ENCODE measurements at regions not wholly inside any gene's neighbourhood (a gene's known extent, or its start where the extent isn't known, plus 50 kb on each side); places are given as distances from the start of the nearest gene placed in this dataset.

DNA sequence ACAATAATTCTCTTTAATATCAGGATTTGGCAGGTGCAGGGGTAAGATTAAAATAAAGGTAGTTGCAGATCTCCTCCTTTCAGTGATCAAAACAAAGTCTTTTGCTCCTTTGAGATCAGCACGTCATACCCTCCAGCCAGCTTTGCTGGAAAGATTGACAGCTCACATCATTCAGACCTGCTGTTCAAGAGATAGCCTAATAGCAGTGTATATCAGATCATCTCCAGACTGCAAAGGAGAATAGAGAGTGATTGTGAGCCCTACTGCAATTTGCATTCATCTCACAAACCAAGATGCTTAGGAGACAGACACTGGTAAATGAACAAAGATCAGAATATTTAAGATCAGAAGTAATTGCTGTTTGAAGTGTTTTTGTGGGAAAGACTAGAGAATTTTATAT, 135.8 kb upstream of the DSEL start (continued):
- TF ChIP-seq, protein P1, sequence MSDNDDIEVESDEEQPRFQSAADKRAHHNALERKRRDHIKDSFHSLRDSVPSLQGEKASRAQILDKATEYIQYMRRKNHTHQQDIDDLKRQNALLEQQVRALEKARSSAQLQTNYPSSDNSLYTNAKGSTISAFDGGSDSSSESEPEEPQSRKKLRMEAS (IDR thresholded peaks at IDR 0.05): no peak

DNA sequence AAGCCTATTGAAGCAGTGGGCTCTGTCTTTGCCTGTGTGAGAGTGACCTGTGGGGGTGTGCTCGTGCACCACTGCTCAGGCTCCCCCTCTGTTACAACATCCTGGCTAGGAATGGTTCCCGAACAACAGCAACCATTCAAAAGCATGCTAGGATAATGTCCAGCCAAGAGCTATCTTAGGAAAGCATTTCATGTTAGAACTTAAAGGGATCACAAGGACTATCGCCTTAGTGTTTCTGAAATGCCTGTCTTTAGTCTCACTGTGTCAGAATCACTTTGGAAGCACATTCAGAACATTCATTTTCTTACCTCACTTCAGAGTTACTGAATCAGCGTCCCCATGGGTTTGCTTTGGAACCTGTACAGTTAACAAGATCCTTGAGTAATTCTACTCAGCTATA, 134.9 kb upstream of the DSEL start:
- DNase-seq (ENCODE audit: low spot score): no peak
- Histone ChIP-seq H3K9ac (ENCODE audit: low read depth in 1 of 2, low read length in 2 of 2) (no peak overlapping the region), H3K4me1 (ENCODE audit: control insufficient read depth in 4 of 4, insufficient read depth in 4 of 4, low read length in 3 of 4) (peaks cover 0 to 6% (median under 1%) of the 10 kb centered on the region in 4 donors), H3K4me3 (ENCODE audit: low read depth in 1 of 3, low read length in 3 of 3) (no peak overlapping the region), H3K9me3 (ENCODE audit: control insufficient read depth in 4 of 4, low read length in 3 of 4) (no peaks in the 10 kb centered on the region), H3K27ac (ENCODE audit: low read depth in 1 of 2, low read length in 2 of 2) (no peak overlapping the region), H3K36me3 (ENCODE audit: control insufficient read depth in 4 of 4, insufficient read depth in 3 of 4, low read depth in 1 of 4, low read length in 3 of 4) (no peaks in the 10 kb centered on the region), H3K27me3 (ENCODE audit: control insufficient read depth in 4 of 4, insufficient read depth in 4 of 4, low read length in 3 of 4) (no peaks in the 10 kb centered on the region)
- 56% methylated on average over 4 of the region's 4 CpGs for WGBS
- TF ChIP-seq HNF4A (conservative IDR thresholded peaks at IDR 0.05): no peak
- no peak for TF ChIP-seq SP1 (IDR thresholded peaks at IDR 0.05)
- TF ChIP-seq, protein P2, sequence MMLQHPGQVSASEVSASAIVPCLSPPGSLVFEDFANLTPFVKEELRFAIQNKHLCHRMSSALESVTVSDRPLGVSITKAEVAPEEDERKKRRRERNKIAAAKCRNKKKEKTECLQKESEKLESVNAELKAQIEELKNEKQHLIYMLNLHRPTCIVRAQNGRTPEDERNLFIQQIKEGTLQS (IDR thresholded peaks at IDR 0.05): no peak
- TF ChIP-seq, protein P3, sequence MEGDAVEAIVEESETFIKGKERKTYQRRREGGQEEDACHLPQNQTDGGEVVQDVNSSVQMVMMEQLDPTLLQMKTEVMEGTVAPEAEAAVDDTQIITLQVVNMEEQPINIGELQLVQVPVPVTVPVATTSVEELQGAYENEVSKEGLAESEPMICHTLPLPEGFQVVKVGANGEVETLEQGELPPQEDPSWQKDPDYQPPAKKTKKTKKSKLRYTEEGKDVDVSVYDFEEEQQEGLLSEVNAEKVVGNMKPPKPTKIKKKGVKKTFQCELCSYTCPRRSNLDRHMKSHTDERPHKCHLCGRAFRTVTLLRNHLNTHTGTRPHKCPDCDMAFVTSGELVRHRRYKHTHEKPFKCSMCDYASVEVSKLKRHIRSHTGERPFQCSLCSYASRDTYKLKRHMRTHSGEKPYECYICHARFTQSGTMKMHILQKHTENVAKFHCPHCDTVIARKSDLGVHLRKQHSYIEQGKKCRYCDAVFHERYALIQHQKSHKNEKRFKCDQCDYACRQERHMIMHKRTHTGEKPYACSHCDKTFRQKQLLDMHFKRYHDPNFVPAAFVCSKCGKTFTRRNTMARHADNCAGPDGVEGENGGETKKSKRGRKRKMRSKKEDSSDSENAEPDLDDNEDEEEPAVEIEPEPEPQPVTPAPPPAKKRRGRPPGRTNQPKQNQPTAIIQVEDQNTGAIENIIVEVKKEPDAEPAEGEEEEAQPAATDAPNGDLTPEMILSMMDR (IDR thresholded peaks at IDR 0.05; ENCODE audit: low read depth, low read length, missing input control): no peak
- no peak for TF ChIP-seq EGR1 (IDR thresholded peaks at IDR 0.05; ENCODE audit: low read depth in 2 of 2)
- TF ChIP-seq NR2F2 (IDR thresholded peaks at IDR 0.05): no peak
- TF ChIP-seq, protein P1 (IDR thresholded peaks at IDR 0.05): no peak
- TF ChIP-seq, protein P4, sequence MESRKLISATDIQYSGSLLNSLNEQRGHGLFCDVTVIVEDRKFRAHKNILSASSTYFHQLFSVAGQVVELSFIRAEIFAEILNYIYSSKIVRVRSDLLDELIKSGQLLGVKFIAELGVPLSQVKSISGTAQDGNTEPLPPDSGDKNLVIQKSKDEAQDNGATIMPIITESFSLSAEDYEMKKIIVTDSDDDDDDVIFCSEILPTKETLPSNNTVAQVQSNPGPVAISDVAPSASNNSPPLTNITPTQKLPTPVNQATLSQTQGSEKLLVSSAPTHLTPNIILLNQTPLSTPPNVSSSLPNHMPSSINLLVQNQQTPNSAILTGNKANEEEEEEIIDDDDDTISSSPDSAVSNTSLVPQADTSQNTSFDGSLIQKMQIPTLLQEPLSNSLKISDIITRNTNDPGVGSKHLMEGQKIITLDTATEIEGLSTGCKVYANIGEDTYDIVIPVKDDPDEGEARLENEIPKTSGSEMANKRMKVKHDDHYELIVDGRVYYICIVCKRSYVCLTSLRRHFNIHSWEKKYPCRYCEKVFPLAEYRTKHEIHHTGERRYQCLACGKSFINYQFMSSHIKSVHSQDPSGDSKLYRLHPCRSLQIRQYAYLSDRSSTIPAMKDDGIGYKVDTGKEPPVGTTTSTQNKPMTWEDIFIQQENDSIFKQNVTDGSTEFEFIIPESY (IDR thresholded peaks at IDR 0.05): no peak
- no peak for TF ChIP-seq TAF1 (conservative IDR thresholded peaks at IDR 0.05)
- no peak for TF ChIP-seq FOXA1 (IDR thresholded peaks at IDR 0.05)
- no peak for TF ChIP-seq YY1 (IDR thresholded peaks at IDR 0.05)
- TF ChIP-seq, protein P5, sequence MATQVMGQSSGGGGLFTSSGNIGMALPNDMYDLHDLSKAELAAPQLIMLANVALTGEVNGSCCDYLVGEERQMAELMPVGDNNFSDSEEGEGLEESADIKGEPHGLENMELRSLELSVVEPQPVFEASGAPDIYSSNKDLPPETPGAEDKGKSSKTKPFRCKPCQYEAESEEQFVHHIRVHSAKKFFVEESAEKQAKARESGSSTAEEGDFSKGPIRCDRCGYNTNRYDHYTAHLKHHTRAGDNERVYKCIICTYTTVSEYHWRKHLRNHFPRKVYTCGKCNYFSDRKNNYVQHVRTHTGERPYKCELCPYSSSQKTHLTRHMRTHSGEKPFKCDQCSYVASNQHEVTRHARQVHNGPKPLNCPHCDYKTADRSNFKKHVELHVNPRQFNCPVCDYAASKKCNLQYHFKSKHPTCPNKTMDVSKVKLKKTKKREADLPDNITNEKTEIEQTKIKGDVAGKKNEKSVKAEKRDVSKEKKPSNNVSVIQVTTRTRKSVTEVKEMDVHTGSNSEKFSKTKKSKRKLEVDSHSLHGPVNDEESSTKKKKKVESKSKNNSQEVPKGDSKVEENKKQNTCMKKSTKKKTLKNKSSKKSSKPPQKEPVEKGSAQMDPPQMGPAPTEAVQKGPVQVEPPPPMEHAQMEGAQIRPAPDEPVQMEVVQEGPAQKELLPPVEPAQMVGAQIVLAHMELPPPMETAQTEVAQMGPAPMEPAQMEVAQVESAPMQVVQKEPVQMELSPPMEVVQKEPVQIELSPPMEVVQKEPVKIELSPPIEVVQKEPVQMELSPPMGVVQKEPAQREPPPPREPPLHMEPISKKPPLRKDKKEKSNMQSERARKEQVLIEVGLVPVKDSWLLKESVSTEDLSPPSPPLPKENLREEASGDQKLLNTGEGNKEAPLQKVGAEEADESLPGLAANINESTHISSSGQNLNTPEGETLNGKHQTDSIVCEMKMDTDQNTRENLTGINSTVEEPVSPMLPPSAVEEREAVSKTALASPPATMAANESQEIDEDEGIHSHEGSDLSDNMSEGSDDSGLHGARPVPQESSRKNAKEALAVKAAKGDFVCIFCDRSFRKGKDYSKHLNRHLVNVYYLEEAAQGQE (IDR thresholded peaks at IDR 0.05): no peak
- no peak for TF ChIP-seq RAD21 (IDR thresholded peaks at IDR 0.05)
- TF ChIP-seq GABPA (IDR thresholded peaks at IDR 0.05 in 1 of 2, conservative IDR thresholded peaks at IDR 0.05 in 1 of 2): no peak

Data from liver (tissue), 8 donors.